Lower lobe of right lung (tissue), 2 donors: ENCODE measurements at regions not wholly inside any gene's neighbourhood (a gene's known extent, or its start where the extent isn't known, plus 50 kb on each side); places are given as distances from the start of the nearest gene placed in this dataset.
"Not testable (repeated sequence)": the region's sequence is repeated elsewhere in the genome, so short reads cannot be mapped to it uniquely, and the experiment has no call there.

Source experiments
- ATAC-seq, 2 donors: fragments of 200-7000 bp; cut with Tn5 transposase; one replicate each; pipeline ENCODE4 v1.9.1; 2020 to 2022; ENCODE audit warnings: mild to moderate bottlenecking in 2 of 2, moderate library complexity in 2 of 2
- DNase-seq: peaks from one replicate; pipeline ENCODE4 v3.0.0-alpha.2; 2020
- H3K27ac ChIP-seq: fragments of 200-600 bp; one replicate; pipeline ENCODE4 v1.8.0; 2022
- H3K27me3 ChIP-seq: fragments of 200-600 bp; one replicate; pipeline ENCODE4 v1.8.0; 2022; ENCODE audit warnings: low read depth
- H3K36me3 ChIP-seq: fragments of 200-600 bp; one replicate; pipeline ENCODE4 v1.8.0; 2022; ENCODE audit warnings: mild to moderate bottlenecking
- H3K4me1 ChIP-seq: fragments of 200-600 bp; one replicate; pipeline ENCODE4 v1.8.0; 2022
- H3K4me3 ChIP-seq: fragments of 200-600 bp; one replicate; pipeline ENCODE4 v1.8.0; 2022; ENCODE audit warnings: mild to moderate bottlenecking
- H3K9me3 ChIP-seq: fragments of 200-600 bp; one replicate; pipeline ENCODE4 v1.8.0; 2022
- CTCF ChIP-seq: fragments of 200-600 bp; IDR thresholded peaks from one replicate; pipeline ENCODE4 v1.8.0; 2022; ENCODE audit warnings: antibody characterized with exemption, mild to moderate bottlenecking
- intact Hi-C: fragments of 100-400 bp; cut with DNase I; formaldehyde crosslinking; loops from one replicate; pipeline ENCODE4 v1.11.0; 2022
- donor health status: DM: no; HTN: yes; CAD: no; lungs with severe emphysema.

- ATAC-seq, result no peak
- intact Hi-C loops, result no loop called here
Observed at GRCh38 chr14:98008381-98009113, 1211.4 kb downstream of the VRK1 start.

GRCh38 chr14:98009177-98009576, 1212.0 kb downstream of the VRK1 start:
- H3K4me1 ChIP-seq, H3K27ac ChIP-seq, H3K36me3 ChIP-seq, H3K4me3 ChIP-seq, DNase-seq, H3K27me3 ChIP-seq, ATAC-seq, H3K9me3 ChIP-seq, intact Hi-C loops: not testable (repeated sequence)

More at GRCh38 chr14:98008381-98009113, 1211.4 kb downstream of the VRK1 start:
- no peaks in the 10 kb centered on the region for H3K36me3 ChIP-seq
- H3K4me3 ChIP-seq, result no peak overlapping the region
- H3K27me3 ChIP-seq, result no peaks in the 10 kb centered on the region
- no peaks in the 10 kb centered on the region for H3K4me1 ChIP-seq
- H3K9me3 ChIP-seq, result no peaks in the 10 kb centered on the region
- no peak for DNase-seq
- no peak overlapping the region for H3K27ac ChIP-seq
- no peak for TF ChIP-seq CTCF

- Histone ChIP-seq H3K4me1 (no peaks in the 10 kb centered on the region), H3K27me3 (no peaks in the 10 kb centered on the region), H3K9me3 (no peaks in the 10 kb centered on the region), H3K27ac (no peak overlapping the region), H3K36me3 (no peaks in the 10 kb centered on the region), H3K4me3 (no peak overlapping the region)
- TF ChIP-seq CTCF, result no peak
- intact Hi-C loops, result no loop called here
- no peak for DNase-seq
- ATAC-seq, result no peak
Observed at GRCh38 chr14:98010784-98011183, 1213.6 kb downstream of the VRK1 start.

GRCh38 chr14:98014851-98015615, 1217.9 kb downstream of the VRK1 start:
- no peak for TF ChIP-seq CTCF
- Histone ChIP-seq H3K4me1 (no peaks in the 10 kb centered on the region), H3K27me3 (no peaks in the 10 kb centered on the region), H3K27ac (no peak overlapping the region), H3K4me3 (no peak overlapping the region), H3K9me3 (no peaks in the 10 kb centered on the region), H3K36me3 (no peaks in the 10 kb centered on the region)
- ATAC-seq (no peak), DNase-seq (no peak)
- intact Hi-C loops, result no loop called here

- no peak for TF ChIP-seq CTCF
- H3K9me3 ChIP-seq, result no peaks in the 10 kb centered on the region
- ATAC-seq, result no peak
- no peak overlapping the region for H3K4me3 ChIP-seq
- no peaks in the 10 kb centered on the region for H3K27me3 ChIP-seq
- no peaks in the 10 kb centered on the region for H3K4me1 ChIP-seq
- no peak overlapping the region for H3K27ac ChIP-seq
- intact Hi-C loops, result no loop called here
- DNase-seq, result no peak
- H3K36me3 ChIP-seq, result no peaks in the 10 kb centered on the region
Observed at GRCh38 chr14:98015921-98016320, 1218.7 kb downstream of the VRK1 start.

- intact Hi-C loops, result no loop called here
- no peaks in the 10 kb centered on the region for H3K9me3 ChIP-seq
- H3K27me3 ChIP-seq, result no peaks in the 10 kb centered on the region
- no peak overlapping the region for H3K27ac ChIP-seq
- TF ChIP-seq CTCF, result no peak
- no peak overlapping the region for H3K4me3 ChIP-seq
- no peaks in the 10 kb centered on the region for H3K36me3 ChIP-seq
- H3K4me1 ChIP-seq, result no peaks in the 10 kb centered on the region
- ATAC-seq, result no peak
- no peak for DNase-seq
Observed at GRCh38 chr14:98018628-98019027, 1221.4 kb downstream of the VRK1 start.
